H9 (cell line): ENCODE measurements at regions not wholly inside any gene's neighbourhood (a gene's known extent, or its start where the extent isn't known, plus 50 kb on each side); places are given as distances from the start of the nearest gene placed in this dataset.
A peak's percentile ranks its signal among the peaks of the same experiment; 100 is the strongest.
"Not testable (repeated sequence)": the region's sequence is repeated elsewhere in the genome, so short reads cannot be mapped to it uniquely, and the experiment has no call there.

Experiments
- DNase-seq: peaks from one replicate; pipeline ENCODE4 v3.0.0-alpha.2; 2017
- H2AFZ ChIP-seq: one replicate; pipeline ENCODE4 v1.6.1; 2013; ENCODE audit warnings: mild to moderate bottlenecking, low read length, control low read depth, moderate library complexity
- H2AK5ac ChIP-seq: 2 replicates; pipeline ENCODE4 v1.6.1; 2013; ENCODE audit warnings: low read length, control low read depth, mixed read lengths; ENCODE audit not compliant: insufficient read length
- H2BK120ac ChIP-seq: one replicate; pipeline ENCODE4 v1.6.1; 2013; ENCODE audit warnings: low read depth, mild to moderate bottlenecking, low read length, control low read depth, inconsistent platforms; ENCODE audit not compliant: poor library complexity, severe bottlenecking
- H2BK12ac ChIP-seq: 2 replicates; pipeline ENCODE4 v1.6.1; 2013; ENCODE audit warnings: low read length, control low read depth, mixed read lengths, low read depth; ENCODE audit not compliant: insufficient read length
- H2BK15ac ChIP-seq: 2 replicates; pipeline ENCODE4 v1.6.1; 2013; ENCODE audit warnings: low read depth, low read length, control low read depth
- H2BK20ac ChIP-seq: one replicate; pipeline ENCODE4 v1.6.1; 2013; ENCODE audit warnings: low read depth, mild to moderate bottlenecking, low read length, control low read depth, inconsistent platforms; ENCODE audit not compliant: poor library complexity, severe bottlenecking
- H2BK5ac ChIP-seq: 2 replicates; pipeline ENCODE4 v1.6.1; 2013; ENCODE audit warnings: low read length, control low read depth, mixed read lengths; ENCODE audit not compliant: insufficient read length
- H3K14ac ChIP-seq: 2 replicates; pipeline ENCODE4 v1.6.1; 2013; ENCODE audit warnings: low read length, control low read depth; ENCODE audit not compliant: insufficient read depth
- H3K18ac ChIP-seq: 2 replicates; pipeline ENCODE4 v1.6.1; 2013; ENCODE audit warnings: low read depth, mild to moderate bottlenecking, mixed read lengths, low read length, control low read depth; ENCODE audit not compliant: insufficient read length
- H3K23ac ChIP-seq: 2 replicates; pipeline ENCODE4 v1.6.1; 2013; ENCODE audit warnings: low read length, control low read depth, mixed read lengths, low read depth; ENCODE audit not compliant: insufficient read length
- H3K23me2 ChIP-seq: 2 replicates; pipeline ENCODE4 v1.6.1; 2013; ENCODE audit warnings: low read depth, mild to moderate bottlenecking, mixed read lengths, low read length, control low read depth; ENCODE audit not compliant: insufficient read length, poor library complexity, severe bottlenecking
- H3K27ac ChIP-seq: 2 replicates; pipeline ENCODE4 v1.5.1; 2013; ENCODE audit warnings: low read length, control low read depth, mixed read lengths, low read depth; ENCODE audit not compliant: insufficient read length
- H3K27me3 ChIP-seq: 2 replicates; pipeline ENCODE4 v1.6.1; 2013; ENCODE audit warnings: low read length, control low read depth, inconsistent platforms; ENCODE audit not compliant: insufficient read depth
- H3K4ac ChIP-seq: 2 replicates; pipeline ENCODE4 v1.6.1; 2013; ENCODE audit warnings: low read depth, mild to moderate bottlenecking, control low read depth, inconsistent platforms, low read length, moderate library complexity
- H3K4me1 ChIP-seq: 2 replicates; pipeline ENCODE4 v1.6.1; 2013; ENCODE audit warnings: low read length, control low read depth, inconsistent platforms; ENCODE audit not compliant: insufficient read depth
- H3K4me2 ChIP-seq: 2 replicates; pipeline ENCODE4 v1.6.1; 2013; ENCODE audit warnings: low read length, control low read depth, mixed read lengths; ENCODE audit not compliant: insufficient read length, insufficient read depth
- H3K56ac ChIP-seq: 2 replicates; pipeline ENCODE4 v1.6.1; 2013; ENCODE audit warnings: low read depth, mild to moderate bottlenecking, mixed read lengths, low read length, control low read depth; ENCODE audit not compliant: insufficient read length
- H3K79me1 ChIP-seq: 2 replicates; pipeline ENCODE4 v1.6.1; 2013; ENCODE audit warnings: low read depth, mild to moderate bottlenecking, moderate library complexity, low read length, control low read depth, inconsistent platforms; ENCODE audit not compliant: insufficient read depth, poor library complexity, severe bottlenecking
- H3K79me2 ChIP-seq: 2 replicates; pipeline ENCODE4 v1.6.1; 2013; ENCODE audit warnings: low read length, control low read depth, inconsistent platforms; ENCODE audit not compliant: insufficient read depth
- H3K9ac ChIP-seq: 2 replicates; pipeline ENCODE4 v1.6.1; 2013; ENCODE audit warnings: low read length, control low read depth, mixed read lengths; ENCODE audit not compliant: insufficient read length; ENCODE audit errors: extremely low read depth
- H3K9me3 ChIP-seq: one replicate; pipeline ENCODE4 v1.6.1; 2013; ENCODE audit warnings: low read depth, low read length, inconsistent platforms; ENCODE audit not compliant: control insufficient read depth
- H3T11ph ChIP-seq: one replicate; pipeline ENCODE4 v1.6.1; 2013; ENCODE audit warnings: mild to moderate bottlenecking, low read length, control low read depth, inconsistent platforms
- H4K20me1 ChIP-seq: one replicate; pipeline ENCODE4 v1.6.1; 2013; ENCODE audit not compliant: control insufficient read depth, insufficient read length, insufficient read depth
- H4K5ac ChIP-seq: 2 replicates; pipeline ENCODE4 v1.6.1; 2013; ENCODE audit warnings: low read depth, mild to moderate bottlenecking, mixed read lengths, low read length, control low read depth; ENCODE audit not compliant: insufficient read length
- H4K8ac ChIP-seq: replicated peaks from 2 replicates; pipeline ENCODE4 v1.6.1; 2013; ENCODE audit warnings: low read length, control low read depth, mixed read lengths, low read depth; ENCODE audit not compliant: insufficient read length
- H4K91ac ChIP-seq: 2 replicates; pipeline ENCODE4 v1.6.1; 2013; ENCODE audit warnings: low read depth, mild to moderate bottlenecking, moderate library complexity, mixed read lengths, low read length, control low read depth; ENCODE audit not compliant: insufficient read length
- H3K27ac Mint-ChIP-seq, 3 experiments: 2 replicates in 2 of 3; 3 replicates in 1 of 3; pipeline ENCODE4 v1.8.0; 2020 to 2021; ENCODE audit warnings: mixed read lengths in 3 of 3, mild to moderate bottlenecking in 1 of 3, moderate library complexity in 1 of 3
- H3K27me3 Mint-ChIP-seq: 2 replicates; pipeline ENCODE4 v1.8.0; 2021; ENCODE audit warnings: low read depth, mild to moderate bottlenecking, moderate library complexity, mixed read lengths
- H3K36me3 Mint-ChIP-seq, 3 experiments: 2 replicates in 2 of 3; 3 replicates in 1 of 3; pipeline ENCODE4 v1.8.0; 2020 to 2021; ENCODE audit warnings: low read depth in 3 of 3, mixed read lengths in 3 of 3; ENCODE audit not compliant: insufficient read depth in 1 of 3
- H3K4me1 Mint-ChIP-seq, 2 experiments: 2 replicates each; pipeline ENCODE4 v1.8.0; 2020; ENCODE audit warnings: mixed read lengths in 2 of 2
- H3K4me3 Mint-ChIP-seq, 2 experiments: 2 replicates in 1 of 2; 3 replicates in 1 of 2; pipeline ENCODE4 v1.8.0; 2020 to 2021; ENCODE audit warnings: mild to moderate bottlenecking in 2 of 2, mixed read lengths in 2 of 2, moderate library complexity in 1 of 2
- H3K9me3 Mint-ChIP-seq, 2 experiments: 2 replicates in 1 of 2; 3 replicates in 1 of 2; pipeline ENCODE4 v1.8.0; 2020; ENCODE audit warnings: mild to moderate bottlenecking in 2 of 2, mixed read lengths in 2 of 2, moderate library complexity in 1 of 2
- whole genome bisulfite sequencing: extraction: QIAGEN DNeasy Blood & Tissue Kit; methylation state at CpG from one replicate; pipeline ENCODE4 v1.1.7; 2013; ENCODE audit warnings: missing lambda C conversion rate, low lambda C conversion rate, mixed read lengths; ENCODE audit not compliant: insufficient read length; ENCODE audit errors: extremely low coverage; 5-methylcytosine and 5-hydroxymethylcytosine counted together
- TF ChIP-seq, protein P1 (sequence below): fragments of 200-600 bp; sonication (generic); conservative IDR thresholded peaks from 3 replicates; pipeline ENCODE4 v1.8.0; 2021; ENCODE audit warnings: antibody characterized with exemption, mild to moderate bottlenecking

- Histone ChIP-seq H2BK15ac (no peak overlapping the region), H3K27ac (no peak overlapping the region), H2BK20ac (no peak overlapping the region), H2AK5ac (no peak overlapping the region), H4K8ac (no peak overlapping the region), H3K9ac (no peak overlapping the region), H3K9me3 (no peaks in the 10 kb centered on the region), H3K18ac (no peak overlapping the region), H3T11ph (no peak overlapping the region), H3K56ac (no peak overlapping the region), H4K20me1 (no peaks in the 10 kb centered on the region), H3K14ac (no peak overlapping the region), H3K23me2 (no peaks in the 10 kb centered on the region), H2BK120ac (no peak overlapping the region), H3K23ac (no peak overlapping the region), H3K4ac (no peak overlapping the region), H3K4me2 (no peak overlapping the region), H3K79me1 (no peaks in the 10 kb centered on the region), H4K5ac (no peak overlapping the region), H3K79me2 (no peaks in the 10 kb centered on the region), H3K4me1 (no peaks in the 10 kb centered on the region), H3K27me3 (no peaks in the 10 kb centered on the region), H2BK5ac (no peak overlapping the region), H2BK12ac (no peak overlapping the region), H2AFZ (no peak overlapping the region), H4K91ac (no peak overlapping the region)
- no peak for DNase-seq
- Mint-ChIP-seq H3K36me3 (no peaks in the 10 kb centered on the region), H3K27ac (no peak overlapping the region), H3K9me3 (no peaks in the 10 kb centered on the region; a peak in 2 of 5 replicates), H3K4me1 (no peaks in the 10 kb centered on the region), H3K27me3 (no peaks in the 10 kb centered on the region), H3K4me3 (no peak overlapping the region)
- WGBS = no CpG with 5 or more reads among the region's 2 CpGs
- TF ChIP-seq, protein P1, sequence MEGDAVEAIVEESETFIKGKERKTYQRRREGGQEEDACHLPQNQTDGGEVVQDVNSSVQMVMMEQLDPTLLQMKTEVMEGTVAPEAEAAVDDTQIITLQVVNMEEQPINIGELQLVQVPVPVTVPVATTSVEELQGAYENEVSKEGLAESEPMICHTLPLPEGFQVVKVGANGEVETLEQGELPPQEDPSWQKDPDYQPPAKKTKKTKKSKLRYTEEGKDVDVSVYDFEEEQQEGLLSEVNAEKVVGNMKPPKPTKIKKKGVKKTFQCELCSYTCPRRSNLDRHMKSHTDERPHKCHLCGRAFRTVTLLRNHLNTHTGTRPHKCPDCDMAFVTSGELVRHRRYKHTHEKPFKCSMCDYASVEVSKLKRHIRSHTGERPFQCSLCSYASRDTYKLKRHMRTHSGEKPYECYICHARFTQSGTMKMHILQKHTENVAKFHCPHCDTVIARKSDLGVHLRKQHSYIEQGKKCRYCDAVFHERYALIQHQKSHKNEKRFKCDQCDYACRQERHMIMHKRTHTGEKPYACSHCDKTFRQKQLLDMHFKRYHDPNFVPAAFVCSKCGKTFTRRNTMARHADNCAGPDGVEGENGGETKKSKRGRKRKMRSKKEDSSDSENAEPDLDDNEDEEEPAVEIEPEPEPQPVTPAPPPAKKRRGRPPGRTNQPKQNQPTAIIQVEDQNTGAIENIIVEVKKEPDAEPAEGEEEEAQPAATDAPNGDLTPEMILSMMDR = peak; percentile 34
Measured at GRCh38 chr11:109522116-109522755, 100.2 kb downstream of the C11orf87 start.

- WGBS = no CpG with 5 or more reads among the region's 7 CpGs
- not testable (repeated sequence) for H3T11ph ChIP-seq, H3K79me1 ChIP-seq, H2AFZ ChIP-seq, H2BK120ac ChIP-seq, H3K4me1 Mint-ChIP-seq, H3K56ac ChIP-seq, H3K27ac Mint-ChIP-seq, H3K9me3 Mint-ChIP-seq, H3K4me3 Mint-ChIP-seq, H2BK5ac ChIP-seq, H3K27ac ChIP-seq, H3K9me3 ChIP-seq, H4K5ac ChIP-seq, H2BK12ac ChIP-seq, H2BK15ac ChIP-seq, H3K4me2 ChIP-seq, DNase-seq, H4K20me1 ChIP-seq, H3K4ac ChIP-seq, H3K9ac ChIP-seq, H3K36me3 Mint-ChIP-seq, H3K18ac ChIP-seq, H4K91ac ChIP-seq, H3K23me2 ChIP-seq, H2AK5ac ChIP-seq, H3K27me3 Mint-ChIP-seq, H3K79me2 ChIP-seq, H3K4me1 ChIP-seq, H3K14ac ChIP-seq, H3K27me3 ChIP-seq, H3K23ac ChIP-seq, H4K8ac ChIP-seq, H2BK20ac ChIP-seq
Measured at GRCh38 chr11:109525636-109526035, 103.6 kb downstream of the C11orf87 start.
